HCT116 (cell line): ENCODE measurements at regions not wholly inside any gene's neighbourhood (a gene's known extent, or its start where the extent isn't known, plus 50 kb on each side); places are given as distances from the start of the nearest gene placed in this dataset.

Experiments used
- EGR1 ChIP-seq: IDR thresholded peaks from 2 replicates; pipeline ENCODE4 v1.6.1; 2012; ENCODE audit warnings: low read depth
- EZH2 ChIP-seq: fragments of 200-600 bp; sonication (generic); IDR thresholded peaks from 2 replicates; pipeline ENCODE4 v1.6.1; 2017; ENCODE audit warnings: antibody characterized with exemption, mixed run types
- EZH2phosphoT487 ChIP-seq: fragments of 200-600 bp; IDR thresholded peaks from 2 replicates; pipeline ENCODE4 v1.6.1; 2018; ENCODE audit warnings: antibody characterized with exemption, borderline replicate concordance
- JUND ChIP-seq: IDR thresholded peaks from 2 replicates; pipeline ENCODE4 v1.6.1; 2012
- MAX ChIP-seq: IDR thresholded peaks from 2 replicates; pipeline ENCODE4 v1.6.1; 2012
- POLR2A ChIP-seq: IDR thresholded peaks from 2 replicates; pipeline ENCODE4 v1.7.0; 2011; ENCODE audit warnings: borderline replicate concordance; ENCODE audit not compliant: insufficient read depth, insufficient read length; ENCODE audit errors: extremely low read depth
- POLR2AphosphoS5 ChIP-seq: IDR thresholded peaks from 2 replicates; pipeline ENCODE4 v1.6.1; 2011; ENCODE audit warnings: mild to moderate bottlenecking, low read depth, low read length, moderate library complexity
- RAD21 ChIP-seq: IDR thresholded peaks from 2 replicates; pipeline ENCODE4 v1.6.1; 2012; ENCODE audit warnings: low read depth, mild to moderate bottlenecking
- SIN3A ChIP-seq: IDR thresholded peaks from 2 replicates; pipeline ENCODE4 v1.6.1; 2012; ENCODE audit warnings: low read depth
- TCF7L2 ChIP-seq: IDR thresholded peaks from 2 replicates; pipeline ENCODE4 v1.7.0; 2011; ENCODE audit warnings: borderline replicate concordance, inconsistent platforms; ENCODE audit not compliant: insufficient read depth, insufficient read length; ENCODE audit errors: extremely low read depth
- YY1 ChIP-seq: IDR thresholded peaks from 2 replicates; pipeline ENCODE4 v1.6.1; 2011; ENCODE audit warnings: low read length, low read depth, moderate library complexity, mild to moderate bottlenecking; ENCODE audit not compliant: insufficient replicate concordance; ENCODE audit errors: extremely low read depth
- TF ChIP-seq, protein P1 (sequence below), 3 experiments: fragments of 200-600 bp in 1 of 3; sonication (generic) in 1 of 3; IDR thresholded peaks in 2 of 3; conservative IDR thresholded peaks in 1 of 3; 2 replicates each; pipeline ENCODE4 v1.5.1; 2012 to 2017; ENCODE audit warnings: low read depth in 2 of 3, low read length in 2 of 3, antibody characterized with exemption in 1 of 3, borderline replicate concordance in 1 of 3, control low read depth in 1 of 3, mild to moderate bottlenecking in 1 of 3, mixed read lengths in 1 of 3, mixed run types in 1 of 3, moderate library complexity in 1 of 3; ENCODE audit not compliant: insufficient read depth in 1 of 3
- TF ChIP-seq, protein P2 (sequence below): IDR thresholded peaks from 2 replicates; pipeline ENCODE4 v1.6.1; 2012
- TF ChIP-seq, protein P3 (sequence below): IDR thresholded peaks from 2 replicates; pipeline ENCODE4 v1.6.1; 2012; ENCODE audit warnings: low read depth

DNA sequence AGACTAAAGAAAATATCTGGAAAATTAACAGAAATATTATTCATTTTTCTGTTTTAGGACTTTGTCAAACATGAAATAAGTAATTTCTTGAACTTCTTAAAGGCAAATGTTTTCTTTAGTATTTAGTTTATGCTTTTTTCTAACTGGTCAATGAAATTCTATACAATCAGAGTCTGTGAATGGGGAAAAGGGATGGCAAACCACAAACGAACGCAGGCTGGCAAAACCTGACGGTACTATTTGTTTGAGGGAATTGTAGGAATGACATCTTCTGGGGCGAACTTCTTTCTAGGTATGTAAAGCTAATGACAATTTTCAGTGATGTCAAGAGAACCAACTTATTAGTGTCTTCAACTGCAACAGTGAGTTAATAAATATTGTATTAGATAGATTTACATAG lies 156.0 kb downstream of the SIPA1L2 start:
- TF ChIP-seq, protein P1, sequence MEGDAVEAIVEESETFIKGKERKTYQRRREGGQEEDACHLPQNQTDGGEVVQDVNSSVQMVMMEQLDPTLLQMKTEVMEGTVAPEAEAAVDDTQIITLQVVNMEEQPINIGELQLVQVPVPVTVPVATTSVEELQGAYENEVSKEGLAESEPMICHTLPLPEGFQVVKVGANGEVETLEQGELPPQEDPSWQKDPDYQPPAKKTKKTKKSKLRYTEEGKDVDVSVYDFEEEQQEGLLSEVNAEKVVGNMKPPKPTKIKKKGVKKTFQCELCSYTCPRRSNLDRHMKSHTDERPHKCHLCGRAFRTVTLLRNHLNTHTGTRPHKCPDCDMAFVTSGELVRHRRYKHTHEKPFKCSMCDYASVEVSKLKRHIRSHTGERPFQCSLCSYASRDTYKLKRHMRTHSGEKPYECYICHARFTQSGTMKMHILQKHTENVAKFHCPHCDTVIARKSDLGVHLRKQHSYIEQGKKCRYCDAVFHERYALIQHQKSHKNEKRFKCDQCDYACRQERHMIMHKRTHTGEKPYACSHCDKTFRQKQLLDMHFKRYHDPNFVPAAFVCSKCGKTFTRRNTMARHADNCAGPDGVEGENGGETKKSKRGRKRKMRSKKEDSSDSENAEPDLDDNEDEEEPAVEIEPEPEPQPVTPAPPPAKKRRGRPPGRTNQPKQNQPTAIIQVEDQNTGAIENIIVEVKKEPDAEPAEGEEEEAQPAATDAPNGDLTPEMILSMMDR (IDR thresholded peaks at IDR 0.05 in 2 of 3, conservative IDR thresholded peaks at IDR 0.05 in 1 of 3; ENCODE audit: borderline replicate concordance in 1 of 3, insufficient read depth in 1 of 3, low read depth in 2 of 3, low read length in 2 of 3) = no peak
- TF ChIP-seq TCF7L2 (no peak), RAD21 (no peak), YY1 (no peak), SIN3A (no peak), POLR2AphosphoS5 (no peak), MAX (no peak), POLR2A (no peak), EZH2 (no peak), EZH2phosphoT487 (no peak), JUND (no peak), EGR1 (no peak)
- TF ChIP-seq, protein P2, sequence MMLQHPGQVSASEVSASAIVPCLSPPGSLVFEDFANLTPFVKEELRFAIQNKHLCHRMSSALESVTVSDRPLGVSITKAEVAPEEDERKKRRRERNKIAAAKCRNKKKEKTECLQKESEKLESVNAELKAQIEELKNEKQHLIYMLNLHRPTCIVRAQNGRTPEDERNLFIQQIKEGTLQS = no peak
- TF ChIP-seq, protein P3, sequence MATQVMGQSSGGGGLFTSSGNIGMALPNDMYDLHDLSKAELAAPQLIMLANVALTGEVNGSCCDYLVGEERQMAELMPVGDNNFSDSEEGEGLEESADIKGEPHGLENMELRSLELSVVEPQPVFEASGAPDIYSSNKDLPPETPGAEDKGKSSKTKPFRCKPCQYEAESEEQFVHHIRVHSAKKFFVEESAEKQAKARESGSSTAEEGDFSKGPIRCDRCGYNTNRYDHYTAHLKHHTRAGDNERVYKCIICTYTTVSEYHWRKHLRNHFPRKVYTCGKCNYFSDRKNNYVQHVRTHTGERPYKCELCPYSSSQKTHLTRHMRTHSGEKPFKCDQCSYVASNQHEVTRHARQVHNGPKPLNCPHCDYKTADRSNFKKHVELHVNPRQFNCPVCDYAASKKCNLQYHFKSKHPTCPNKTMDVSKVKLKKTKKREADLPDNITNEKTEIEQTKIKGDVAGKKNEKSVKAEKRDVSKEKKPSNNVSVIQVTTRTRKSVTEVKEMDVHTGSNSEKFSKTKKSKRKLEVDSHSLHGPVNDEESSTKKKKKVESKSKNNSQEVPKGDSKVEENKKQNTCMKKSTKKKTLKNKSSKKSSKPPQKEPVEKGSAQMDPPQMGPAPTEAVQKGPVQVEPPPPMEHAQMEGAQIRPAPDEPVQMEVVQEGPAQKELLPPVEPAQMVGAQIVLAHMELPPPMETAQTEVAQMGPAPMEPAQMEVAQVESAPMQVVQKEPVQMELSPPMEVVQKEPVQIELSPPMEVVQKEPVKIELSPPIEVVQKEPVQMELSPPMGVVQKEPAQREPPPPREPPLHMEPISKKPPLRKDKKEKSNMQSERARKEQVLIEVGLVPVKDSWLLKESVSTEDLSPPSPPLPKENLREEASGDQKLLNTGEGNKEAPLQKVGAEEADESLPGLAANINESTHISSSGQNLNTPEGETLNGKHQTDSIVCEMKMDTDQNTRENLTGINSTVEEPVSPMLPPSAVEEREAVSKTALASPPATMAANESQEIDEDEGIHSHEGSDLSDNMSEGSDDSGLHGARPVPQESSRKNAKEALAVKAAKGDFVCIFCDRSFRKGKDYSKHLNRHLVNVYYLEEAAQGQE = no peak
